ENCODE measurements at regions not wholly inside any gene's neighbourhood (a gene's known extent, or its start where the extent isn't known, plus 50 kb on each side); places are given as distances from the start of the nearest gene placed in this dataset.

GRCh38 chr15:95972812-95973211 is 357.7 kb upstream of the NR2F2 start:
- no peak for TF ChIP-seq CTCF (IDR thresholded peaks at IDR 0.05)
- no peak for TF ChIP-seq POLR2AphosphoS5 (IDR thresholded peaks at IDR 0.05)
